Progenitor cell of endocrine pancreas (in vitro differentiated cells): ENCODE measurements at regions not wholly inside any gene's neighbourhood (a gene's known extent, or its start where the extent isn't known, plus 50 kb on each side); places are given as distances from the start of the nearest gene placed in this dataset.

ENCODE experiments used
- DNase-seq: peaks from one replicate; pipeline ENCODE4 v3.0.0; 2021; ENCODE audit warnings: low spot score; ENCODE audit not compliant: unreplicated experiment
- H3K27ac Mint-ChIP-seq: 2 replicates; pipeline ENCODE4 v1.8.0; 2021; ENCODE audit warnings: mild to moderate bottlenecking, moderate library complexity, mixed read lengths
- H3K27me3 Mint-ChIP-seq: 2 replicates; pipeline ENCODE4 v1.8.0; 2021; ENCODE audit warnings: mixed read lengths
- H3K36me3 Mint-ChIP-seq: 2 replicates; pipeline ENCODE4 v1.8.0; 2022; ENCODE audit warnings: mixed read lengths; ENCODE audit not compliant: insufficient read depth
- H3K4me1 Mint-ChIP-seq: 2 replicates; pipeline ENCODE4 v1.8.0; 2021; ENCODE audit warnings: low read depth, mixed read lengths
- H3K4me3 Mint-ChIP-seq: 2 replicates; pipeline ENCODE4 v1.8.0; 2021; ENCODE audit warnings: low read depth, mild to moderate bottlenecking, moderate library complexity, mixed read lengths
- H3K9me3 Mint-ChIP-seq: 2 replicates; pipeline ENCODE4 v1.8.0; 2021; ENCODE audit warnings: low read depth, mixed read lengths
- CTCF ChIP-seq: fragments of 200-600 bp; sonication (generic); IDR thresholded peaks from one replicate; pipeline ENCODE4 v1.5.0; 2021; ENCODE audit warnings: antibody characterized with exemption, mild to moderate bottlenecking; ENCODE audit not compliant: unreplicated experiment

- no peak for DNase-seq
- Mint-ChIP-seq H3K27ac (no peak overlapping the region), H3K4me3 (no peak overlapping the region), H3K9me3 (peaks cover 6% of the 10 kb centered on the region), H3K4me1 (peaks cover 9% of the 10 kb centered on the region), H3K27me3 (peaks cover 7% of the 10 kb centered on the region), H3K36me3 (no peaks in the 10 kb centered on the region)
- no peak for TF ChIP-seq CTCF
Observed at GRCh38 chr2:156691014-156691413, 254.8 kb downstream of the GPD2 start.

- Mint-ChIP-seq H3K9me3 (peaks cover 3% of the 10 kb centered on the region), H3K27ac (no peak overlapping the region), H3K4me1 (peaks cover 11% of the 10 kb centered on the region), H3K36me3 (no peaks in the 10 kb centered on the region), H3K4me3 (no peak overlapping the region), H3K27me3 (peaks cover 2% of the 10 kb centered on the region)
- TF ChIP-seq CTCF: no peak
- no peak for DNase-seq
Observed at GRCh38 chr2:156695020-156695419, 258.8 kb downstream of the GPD2 start.

GRCh38 chr2:156695595-156695994 is 259.4 kb downstream of the GPD2 start:
- H3K27me3 Mint-ChIP-seq: no peaks in the 10 kb centered on the region
- no peak for TF ChIP-seq CTCF
- H3K4me1 Mint-ChIP-seq: peaks cover 11% of the 10 kb centered on the region
- H3K9me3 Mint-ChIP-seq: peaks cover 3% of the 10 kb centered on the region
- H3K4me3 Mint-ChIP-seq: no peak overlapping the region
- no peaks in the 10 kb centered on the region for H3K36me3 Mint-ChIP-seq
- H3K27ac Mint-ChIP-seq: no peak overlapping the region
- no peak for DNase-seq

GRCh38 chr2:156697906-156698305 is 261.7 kb downstream of the GPD2 start:
- H3K36me3 Mint-ChIP-seq: no peaks in the 10 kb centered on the region
- peaks cover 11% of the 10 kb centered on the region for H3K4me1 Mint-ChIP-seq
- H3K9me3 Mint-ChIP-seq: peaks cover 3% of the 10 kb centered on the region
- H3K4me3 Mint-ChIP-seq: no peak overlapping the region
- no peak for DNase-seq
- no peak overlapping the region for H3K27ac Mint-ChIP-seq
- TF ChIP-seq CTCF: no peak
- no peaks in the 10 kb centered on the region for H3K27me3 Mint-ChIP-seq

- Mint-ChIP-seq H3K4me1 (peaks cover 6% of the 10 kb centered on the region), H3K4me3 (no peak overlapping the region), H3K36me3 (no peaks in the 10 kb centered on the region), H3K9me3 (no peaks in the 10 kb centered on the region), H3K27ac (no peak overlapping the region), H3K27me3 (no peaks in the 10 kb centered on the region)
- no peak for DNase-seq
- TF ChIP-seq CTCF: no peak
Observed at GRCh38 chr2:156700681-156701080, 264.5 kb downstream of the GPD2 start.
